Nephron progenitor cell (in vitro differentiated cells): ENCODE measurements at regions not wholly inside any gene's neighbourhood (a gene's known extent, or its start where the extent isn't known, plus 50 kb on each side); places are given as distances from the start of the nearest gene placed in this dataset.

Experiments used
- DNase-seq: peaks from one replicate; pipeline ENCODE4 v3.0.0; 2021
- H3K27ac Mint-ChIP-seq: 2 replicates; pipeline ENCODE4 v1.8.0; 2021; ENCODE audit warnings: mild to moderate bottlenecking, moderate library complexity, mixed read lengths
- H3K27me3 Mint-ChIP-seq: 2 replicates; pipeline ENCODE4 v1.8.0; 2021; ENCODE audit warnings: mild to moderate bottlenecking, low read depth, mixed read lengths; ENCODE audit not compliant: poor library complexity
- H3K36me3 Mint-ChIP-seq: 2 replicates; pipeline ENCODE4 v1.8.0; 2021; ENCODE audit warnings: low read depth, mixed read lengths
- H3K4me1 Mint-ChIP-seq: 2 replicates; pipeline ENCODE4 v1.8.0; 2021; ENCODE audit warnings: mixed read lengths
- H3K4me3 Mint-ChIP-seq: 2 replicates; pipeline ENCODE4 v1.8.0; 2021; ENCODE audit warnings: mild to moderate bottlenecking, moderate library complexity, mixed read lengths
- H3K9me3 Mint-ChIP-seq: 2 replicates; pipeline ENCODE4 v1.8.0; 2021; ENCODE audit warnings: mild to moderate bottlenecking, moderate library complexity, mixed read lengths
- TF ChIP-seq, protein P1 (sequence below): fragments of 200-600 bp; sonication (generic); IDR thresholded peaks from 2 replicates; pipeline ENCODE4 v1.5.0; 2021; ENCODE audit warnings: antibody characterized with exemption

DNA sequence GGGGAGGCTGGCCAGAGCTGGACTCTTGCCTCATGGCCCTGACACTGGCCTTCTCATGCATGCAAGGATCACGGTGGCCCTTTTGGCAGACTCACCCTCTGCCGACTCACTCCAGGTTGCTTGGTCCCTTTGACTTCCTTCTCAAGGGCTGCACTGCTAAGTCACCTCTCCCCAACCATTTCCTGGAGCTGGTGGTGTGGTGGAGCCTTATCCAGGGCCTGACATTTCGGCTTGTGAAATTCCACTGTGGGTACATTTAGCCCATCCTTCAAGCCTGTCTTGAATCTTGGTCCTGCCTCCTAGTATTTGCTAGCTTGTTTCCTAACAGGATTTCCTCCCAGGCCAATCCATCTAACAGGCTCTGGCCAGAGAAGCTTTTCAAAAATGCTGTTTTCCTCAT, 52.6 kb upstream of the JUN start:
- H3K27me3 Mint-ChIP-seq: peaks cover 6% of the 10 kb centered on the region
- TF ChIP-seq, protein P1, sequence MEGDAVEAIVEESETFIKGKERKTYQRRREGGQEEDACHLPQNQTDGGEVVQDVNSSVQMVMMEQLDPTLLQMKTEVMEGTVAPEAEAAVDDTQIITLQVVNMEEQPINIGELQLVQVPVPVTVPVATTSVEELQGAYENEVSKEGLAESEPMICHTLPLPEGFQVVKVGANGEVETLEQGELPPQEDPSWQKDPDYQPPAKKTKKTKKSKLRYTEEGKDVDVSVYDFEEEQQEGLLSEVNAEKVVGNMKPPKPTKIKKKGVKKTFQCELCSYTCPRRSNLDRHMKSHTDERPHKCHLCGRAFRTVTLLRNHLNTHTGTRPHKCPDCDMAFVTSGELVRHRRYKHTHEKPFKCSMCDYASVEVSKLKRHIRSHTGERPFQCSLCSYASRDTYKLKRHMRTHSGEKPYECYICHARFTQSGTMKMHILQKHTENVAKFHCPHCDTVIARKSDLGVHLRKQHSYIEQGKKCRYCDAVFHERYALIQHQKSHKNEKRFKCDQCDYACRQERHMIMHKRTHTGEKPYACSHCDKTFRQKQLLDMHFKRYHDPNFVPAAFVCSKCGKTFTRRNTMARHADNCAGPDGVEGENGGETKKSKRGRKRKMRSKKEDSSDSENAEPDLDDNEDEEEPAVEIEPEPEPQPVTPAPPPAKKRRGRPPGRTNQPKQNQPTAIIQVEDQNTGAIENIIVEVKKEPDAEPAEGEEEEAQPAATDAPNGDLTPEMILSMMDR: no peak
- DNase-seq: no peak

GRCh38 chr1:58837886-58838285, 54.0 kb upstream of the JUN start:
- TF ChIP-seq, protein P1: no peak
- Mint-ChIP-seq H3K36me3 (no peaks in the 10 kb centered on the region), H3K27ac (no peak overlapping the region), H3K27me3 (peaks cover 6% of the 10 kb centered on the region), H3K4me1 (peaks cover 8% of the 10 kb centered on the region), H3K4me3 (no peak overlapping the region), H3K9me3 (no peaks in the 10 kb centered on the region)
- no peak for DNase-seq

More for the DNA sequence above, 52.6 kb upstream of the JUN start:
- no peaks in the 10 kb centered on the region for H3K4me1 Mint-ChIP-seq
- no peaks in the 10 kb centered on the region for H3K9me3 Mint-ChIP-seq
- H3K4me3 Mint-ChIP-seq: no peak overlapping the region
- H3K36me3 Mint-ChIP-seq: no peaks in the 10 kb centered on the region
- no peak overlapping the region for H3K27ac Mint-ChIP-seq

- H3K27ac Mint-ChIP-seq: no peak overlapping the region
- H3K4me1 Mint-ChIP-seq: peaks cover 8% of the 10 kb centered on the region
- TF ChIP-seq, protein P1: no peak
- no peaks in the 10 kb centered on the region for H3K36me3 Mint-ChIP-seq
- no peaks in the 10 kb centered on the region for H3K9me3 Mint-ChIP-seq
- H3K27me3 Mint-ChIP-seq: peaks cover 6% of the 10 kb centered on the region
- no peak for DNase-seq
- no peak overlapping the region for H3K4me3 Mint-ChIP-seq
Measured at GRCh38 chr1:58839147-58839795, 55.4 kb upstream of the JUN start.

DNA sequence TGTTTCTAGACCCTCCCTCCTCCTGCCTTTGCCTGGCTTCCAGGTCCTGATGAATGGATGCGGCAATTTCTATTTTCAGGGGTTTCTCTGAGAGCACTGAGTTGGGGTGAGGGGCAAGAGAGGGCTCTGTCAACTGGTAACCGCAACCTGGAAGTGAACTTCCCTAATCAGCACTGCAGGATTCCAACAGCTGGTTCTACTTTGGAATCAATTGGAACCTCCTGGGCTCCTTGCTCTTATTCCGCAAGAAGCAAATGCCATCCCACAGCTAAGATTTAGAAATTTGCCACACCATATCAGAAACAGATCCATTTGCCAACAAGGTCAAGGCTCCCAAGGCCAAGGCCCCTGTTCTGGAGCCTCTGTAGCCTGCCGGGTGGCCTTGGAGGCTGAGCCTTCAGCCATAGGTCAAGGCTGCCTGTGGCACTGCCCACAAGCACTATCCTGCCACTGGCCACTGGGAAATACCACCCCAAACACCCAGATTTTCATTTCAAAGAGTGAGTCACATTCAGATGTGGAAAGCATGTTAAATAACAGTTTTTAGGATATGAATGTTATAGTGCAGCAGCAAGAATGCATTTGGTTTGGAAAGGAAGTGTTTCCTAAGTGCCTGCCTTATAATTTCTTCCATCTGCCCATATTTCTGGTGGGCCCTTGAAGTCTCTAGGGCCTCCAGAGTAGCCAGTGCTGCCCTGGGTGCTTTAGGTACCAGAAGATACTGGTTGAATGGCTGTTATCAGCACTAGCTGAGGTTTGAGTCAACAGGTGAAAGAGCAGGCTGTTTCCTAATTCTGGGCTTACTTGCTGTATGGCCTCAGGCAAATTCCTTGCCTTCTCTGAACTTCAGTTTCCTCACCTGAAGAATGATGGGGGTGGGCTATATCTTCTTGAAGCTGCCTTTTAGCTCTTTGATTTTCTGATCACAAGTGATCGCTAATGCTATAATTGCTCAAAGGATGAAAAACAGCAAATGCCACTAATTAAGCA, 56.3 kb upstream of the JUN start:
- peaks cover 8% of the 10 kb centered on the region for H3K4me1 Mint-ChIP-seq
- peaks cover 3% of the 10 kb centered on the region for H3K27me3 Mint-ChIP-seq
- no peaks in the 10 kb centered on the region for H3K36me3 Mint-ChIP-seq
- H3K27ac Mint-ChIP-seq: no peak overlapping the region
- TF ChIP-seq, protein P1: no peak
- no peak overlapping the region for H3K4me3 Mint-ChIP-seq
- no peak for DNase-seq
- H3K9me3 Mint-ChIP-seq: no peaks in the 10 kb centered on the region

DNA sequence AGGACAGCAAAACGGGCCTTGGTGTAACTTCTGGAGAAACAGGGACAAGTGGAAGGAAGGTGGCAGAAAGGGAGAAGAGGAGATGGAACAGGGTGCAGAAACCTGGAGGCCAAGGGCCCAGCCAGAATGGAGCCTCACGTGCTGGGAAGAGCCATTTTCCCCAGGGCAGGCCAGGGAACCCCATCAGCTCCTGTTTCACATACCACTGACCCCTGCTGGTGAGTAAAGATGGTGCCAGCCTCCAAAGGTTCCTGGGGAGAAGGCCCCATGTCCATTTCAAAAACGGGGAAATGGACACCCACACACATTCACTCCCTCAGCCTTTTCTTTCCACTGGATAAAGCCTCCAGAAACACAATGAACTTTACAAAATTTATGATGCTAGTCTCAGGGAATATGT, 57.6 kb upstream of the JUN start:
- Mint-ChIP-seq H3K4me1 (peaks cover 8% of the 10 kb centered on the region), H3K4me3 (no peak overlapping the region), H3K27me3 (peaks cover under 1% of the 10 kb centered on the region), H3K36me3 (no peaks in the 10 kb centered on the region), H3K9me3 (no peaks in the 10 kb centered on the region), H3K27ac (no peak overlapping the region)
- TF ChIP-seq, protein P1: no peak
- DNase-seq: no peak
